ENCODE measurements at regions not wholly inside any gene's neighbourhood (a gene's known extent, or its start where the extent isn't known, plus 50 kb on each side); places are given as distances from the start of the nearest gene placed in this dataset.
A peak's percentile ranks its signal among the peaks of the same experiment; 100 is the strongest.

DNA sequence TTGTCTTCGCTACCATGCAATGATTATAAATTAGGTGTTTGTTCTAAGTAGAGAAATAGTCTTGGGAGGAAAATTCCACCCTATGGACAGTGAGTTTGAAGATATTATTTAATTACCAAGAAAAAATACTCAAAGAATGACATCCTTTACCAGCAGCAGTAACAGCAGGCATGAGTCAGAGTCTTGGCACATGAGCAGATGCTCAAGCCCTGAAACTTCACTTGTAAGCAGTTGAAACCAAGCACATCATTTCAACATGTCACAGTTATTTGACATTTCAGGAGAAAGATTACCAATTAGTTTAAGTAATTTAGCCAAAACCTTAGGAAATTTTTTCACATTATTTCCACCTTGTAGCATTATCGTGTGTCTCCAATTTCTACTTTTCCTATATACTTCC lies 99.2 kb downstream of the C12orf50 start:
- in situ Hi-C loops (cut with MboI; ENCODE audit: low pct_unique_long_range_greater_than_20kb, low sequenced_read_pairs) = no loop called here
- DNase-seq = no peak

DNA sequence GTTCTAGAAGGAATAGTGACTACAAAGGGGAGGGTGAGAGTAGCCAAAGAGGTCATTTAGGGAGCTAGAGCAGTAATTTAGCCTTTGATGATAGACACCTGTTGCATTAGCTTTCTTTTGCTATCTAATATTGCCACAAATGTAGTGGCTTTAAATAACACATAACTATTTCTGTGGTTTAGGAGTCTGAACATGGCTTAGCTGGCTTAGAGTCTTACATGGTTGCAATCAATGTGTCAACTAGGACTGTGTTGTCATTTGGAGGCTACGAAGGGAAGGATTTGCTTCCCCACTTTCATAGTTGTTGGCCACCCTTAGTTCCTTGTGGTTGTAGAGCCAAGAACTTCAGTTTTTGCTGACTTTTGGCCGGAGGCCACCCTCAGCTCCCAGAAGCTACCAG lies 99.9 kb downstream of the C12orf50 start:
- DNase-seq = no peak
- in situ Hi-C loops (cut with MboI; ENCODE audit: low pct_unique_long_range_greater_than_20kb, low sequenced_read_pairs) = no loop called here

DNA sequence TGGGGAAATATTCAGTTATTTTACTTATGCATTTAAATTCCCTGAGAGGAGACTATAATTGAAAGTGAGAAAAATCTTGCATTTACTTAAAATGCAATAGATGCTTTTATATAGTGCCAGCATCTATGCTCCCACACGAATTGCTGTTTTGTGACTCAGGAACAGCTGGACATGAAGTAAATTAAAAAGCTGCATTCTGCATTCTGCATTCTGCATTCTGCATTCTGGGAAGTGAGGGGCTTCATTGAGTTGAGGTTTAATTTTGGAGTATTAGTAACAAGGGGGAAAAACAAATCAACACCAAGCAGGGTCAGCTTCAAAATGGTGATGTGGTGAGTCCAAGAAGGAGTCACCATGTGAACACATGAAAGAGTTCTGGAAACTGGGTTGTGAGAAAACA lies 101.2 kb downstream of the C12orf50 start:
- in situ Hi-C loops (cut with MboI; ENCODE audit: low pct_unique_long_range_greater_than_20kb, low sequenced_read_pairs) = no loop called here
- DNase-seq = no peak

DNA sequence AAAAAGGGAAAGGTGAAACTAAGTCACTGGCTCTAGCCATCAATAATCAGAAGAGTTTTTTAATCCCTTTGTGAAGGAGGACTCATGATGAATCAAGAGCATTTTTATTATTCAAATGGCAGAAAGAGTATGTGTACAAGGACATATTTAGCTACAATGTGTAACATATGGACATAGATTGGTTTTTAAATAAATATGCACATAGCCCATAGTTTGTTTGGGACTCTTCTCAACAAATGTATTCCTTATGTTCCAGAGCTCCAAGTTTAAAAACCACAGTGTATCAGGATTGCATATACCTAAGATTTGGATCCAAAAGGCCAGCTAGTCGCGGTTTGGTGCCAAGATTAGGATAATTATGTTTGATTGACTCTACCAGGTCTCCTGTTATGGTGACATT lies 104.2 kb downstream of the C12orf50 start:
- DNase-seq = no peak
- in situ Hi-C loops (cut with MboI; ENCODE audit: low pct_unique_long_range_greater_than_20kb, low sequenced_read_pairs) = no loop called here

DNA sequence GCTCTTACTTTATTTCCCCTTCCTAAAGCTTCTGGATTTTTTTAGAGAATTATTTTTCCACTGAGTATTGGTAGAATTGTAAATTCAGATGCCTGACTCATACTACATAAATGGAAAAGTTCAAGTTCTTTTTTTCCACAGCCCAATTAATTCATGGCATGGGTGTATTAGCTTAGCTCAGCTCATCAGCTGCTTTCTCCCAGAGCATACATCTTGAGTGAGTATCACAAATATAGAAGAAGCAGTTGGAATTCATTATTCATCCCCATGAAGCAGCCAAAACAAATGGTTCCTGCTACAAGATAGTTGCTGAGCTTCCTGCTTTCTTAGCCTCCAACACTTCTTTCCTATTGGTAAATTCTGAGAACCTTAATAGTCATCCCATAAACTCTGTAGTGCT lies 105.1 kb downstream of the C12orf50 start:
- DNase-seq = no peak
- in situ Hi-C loops (cut with MboI; ENCODE audit: low pct_unique_long_range_greater_than_20kb, low sequenced_read_pairs) = no loop called here

DNA sequence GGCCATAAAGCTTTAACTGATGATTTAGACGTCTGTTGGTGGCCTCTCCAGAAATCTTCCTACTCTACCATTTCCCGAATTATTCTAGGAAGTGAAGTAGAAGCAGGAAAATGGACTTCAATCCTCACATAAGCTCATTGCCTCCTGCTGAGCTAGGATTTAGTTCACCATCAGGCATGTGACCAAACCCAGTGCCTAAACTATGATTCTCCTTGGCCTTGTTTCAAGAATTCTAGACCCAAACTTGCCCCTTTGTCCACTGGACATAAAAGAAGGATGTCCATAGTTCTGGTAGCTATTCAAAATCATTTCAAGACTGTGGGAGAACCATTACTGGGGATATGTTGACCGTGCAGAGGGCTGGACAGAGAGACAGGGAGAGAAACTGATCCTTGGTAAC lies 105.8 kb downstream of the C12orf50 start:
- no peak for DNase-seq
- in situ Hi-C loops (cut with MboI; ENCODE audit: low pct_unique_long_range_greater_than_20kb, low sequenced_read_pairs) = no loop called here

DNA sequence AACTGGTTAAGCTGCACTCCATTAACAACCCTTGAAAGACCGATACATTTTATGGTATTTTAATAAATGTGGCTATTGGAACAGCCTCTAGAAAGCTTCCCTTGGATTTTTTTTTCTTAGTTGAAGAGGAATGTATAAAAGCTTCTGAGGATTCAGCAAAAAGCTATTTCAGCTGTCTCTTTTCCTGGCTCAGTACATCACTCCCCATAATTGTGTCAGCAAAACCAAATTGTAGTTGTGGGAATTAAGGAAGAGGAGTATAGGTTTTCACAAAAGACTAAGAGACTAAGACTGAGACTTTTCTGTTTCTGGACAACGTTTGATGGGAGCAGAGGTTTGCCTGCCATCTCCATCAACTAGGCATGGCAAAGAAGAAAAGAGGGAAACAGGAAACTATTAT lies 106.5 kb downstream of the C12orf50 start:
- in situ Hi-C loops (cut with MboI; ENCODE audit: low pct_unique_long_range_greater_than_20kb, low sequenced_read_pairs) = no loop called here

DNA sequence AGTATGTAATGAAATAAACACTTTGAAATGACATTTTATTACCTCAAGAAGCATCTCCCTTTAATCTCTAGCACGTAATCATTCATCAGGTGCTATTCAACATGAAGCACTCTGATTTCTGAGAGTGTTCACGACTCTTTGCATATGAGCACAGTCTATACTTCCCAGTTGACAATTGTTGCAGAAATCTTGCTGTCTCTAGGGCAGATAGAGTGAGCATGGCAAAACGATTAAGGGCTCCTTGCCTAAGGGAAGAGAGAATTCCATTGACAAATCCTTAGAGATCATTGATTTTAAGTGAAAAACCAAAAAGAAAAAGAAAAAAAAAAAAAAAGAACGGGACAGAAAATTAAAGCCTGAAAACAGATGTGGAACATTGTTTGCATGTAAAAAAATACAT lies 107.6 kb downstream of the C12orf50 start:
- in situ Hi-C loops (cut with MboI; ENCODE audit: low pct_unique_long_range_greater_than_20kb, low sequenced_read_pairs) = no loop called here
- no peak for DNase-seq

More for the DNA sequence above, 106.5 kb downstream of the C12orf50 start:
- DNase-seq = no peak

DNA sequence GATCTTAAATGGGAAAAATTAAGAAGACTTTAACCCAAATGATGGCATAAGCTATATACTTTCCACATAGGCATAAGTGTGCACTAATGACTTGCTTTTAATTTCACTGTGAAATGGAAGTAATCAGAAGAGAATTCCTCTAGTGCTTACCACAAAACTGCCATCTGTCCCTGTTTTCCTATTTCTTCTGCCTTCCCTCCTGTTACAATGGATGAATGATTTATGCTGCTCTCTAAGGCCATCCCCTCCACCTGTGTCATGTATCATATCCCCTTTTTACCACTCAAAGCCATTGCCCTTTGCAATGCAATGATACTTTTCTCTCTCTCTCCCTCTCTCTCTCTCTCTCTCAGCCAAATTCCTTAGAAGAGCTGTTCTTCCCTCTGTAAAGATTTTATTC lies 109.1 kb downstream of the C12orf50 start:
- no peak for DNase-seq
- in situ Hi-C loops (cut with MboI; ENCODE audit: low pct_unique_long_range_greater_than_20kb, low sequenced_read_pairs) = no loop called here

DNA sequence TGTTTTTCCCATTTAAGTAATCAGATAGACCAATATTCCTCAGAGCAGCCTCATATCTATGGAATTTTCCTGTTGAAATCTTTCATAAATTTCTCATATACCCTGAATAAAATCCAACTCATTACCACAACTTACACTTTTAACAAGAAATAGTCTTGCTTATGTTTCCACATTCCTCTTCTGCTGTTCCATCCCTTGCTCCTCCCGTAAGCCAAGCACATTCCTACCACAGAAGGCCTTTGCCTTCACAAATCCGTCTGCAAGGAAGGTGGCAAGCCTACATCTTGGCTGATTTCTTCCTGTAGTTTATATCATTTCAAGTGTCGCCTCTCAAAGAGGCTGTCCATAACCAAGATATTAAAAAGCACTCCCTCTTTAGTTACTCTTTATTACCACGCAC lies 127.7 kb downstream of the C12orf50 start:
- in situ Hi-C loops (cut with MboI; ENCODE audit: low pct_unique_long_range_greater_than_20kb, low sequenced_read_pairs) = no loop called here
- no peak for DNase-seq

DNA sequence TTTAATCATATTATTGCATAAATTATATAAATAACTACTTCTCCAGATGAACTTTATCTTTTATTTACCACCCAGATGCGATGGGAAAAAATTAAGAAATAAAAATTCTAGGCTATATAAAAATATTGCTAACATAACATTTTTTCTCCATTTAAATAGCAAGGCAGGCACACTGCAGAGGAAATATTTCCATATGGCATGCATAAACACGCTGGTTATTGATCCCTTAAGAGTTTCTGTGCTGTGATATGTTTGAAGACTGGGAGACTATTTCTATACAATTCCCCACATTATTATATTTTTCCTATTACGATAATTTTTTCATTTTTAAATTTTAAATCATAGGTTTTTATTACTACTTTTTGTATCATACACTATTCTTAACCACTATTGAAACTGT lies 131.5 kb downstream of the C12orf50 start:
- DNase-seq = no peak
- in situ Hi-C loops (cut with MboI; ENCODE audit: low pct_unique_long_range_greater_than_20kb, low sequenced_read_pairs) = no loop called here

DNA sequence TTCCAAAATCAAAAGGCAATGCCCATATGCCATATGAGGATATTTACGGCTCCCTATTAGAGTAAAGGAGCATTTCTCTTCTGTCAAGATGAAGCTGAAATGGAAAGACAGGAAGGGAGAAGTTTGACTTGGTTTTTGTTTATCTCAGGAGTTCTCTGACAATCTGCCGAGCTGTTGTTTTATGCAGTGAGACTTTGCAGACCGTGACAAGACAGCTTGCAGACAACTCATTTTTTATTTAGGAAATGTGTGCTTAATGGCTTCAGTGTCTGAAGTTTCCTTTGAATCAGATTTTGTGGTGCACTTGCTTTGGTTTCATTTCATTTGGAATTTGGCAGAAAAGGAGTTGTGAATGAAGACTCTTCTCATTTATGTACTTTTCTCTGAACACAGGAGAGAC lies 145.4 kb downstream of the C12orf50 start:
- no peak for DNase-seq
- in situ Hi-C loops (cut with MboI; ENCODE audit: low pct_unique_long_range_greater_than_20kb, low sequenced_read_pairs) = no loop called here

DNA sequence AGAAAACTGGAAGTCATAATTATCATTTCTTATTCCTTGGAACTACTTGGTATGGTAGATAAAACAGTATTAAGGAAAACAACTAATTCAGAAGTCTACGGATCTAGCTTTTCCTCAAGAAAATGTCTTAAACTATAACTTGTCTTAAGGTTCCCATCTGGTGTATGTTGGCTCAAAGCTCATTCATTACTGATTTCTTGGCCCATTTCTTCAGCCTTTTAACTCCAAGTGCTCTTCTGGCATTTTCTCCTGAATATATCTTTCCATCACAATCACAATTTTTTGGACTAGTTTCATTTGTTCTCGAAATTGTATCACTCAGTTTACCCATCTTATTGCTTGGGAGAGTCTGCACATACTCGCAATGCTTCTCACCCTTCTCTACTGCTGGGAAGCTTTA lies 150.1 kb downstream of the C12orf50 start:
- in situ Hi-C loops (cut with MboI; ENCODE audit: low pct_unique_long_range_greater_than_20kb, low sequenced_read_pairs) = no loop called here
- DNase-seq = no peak

DNA sequence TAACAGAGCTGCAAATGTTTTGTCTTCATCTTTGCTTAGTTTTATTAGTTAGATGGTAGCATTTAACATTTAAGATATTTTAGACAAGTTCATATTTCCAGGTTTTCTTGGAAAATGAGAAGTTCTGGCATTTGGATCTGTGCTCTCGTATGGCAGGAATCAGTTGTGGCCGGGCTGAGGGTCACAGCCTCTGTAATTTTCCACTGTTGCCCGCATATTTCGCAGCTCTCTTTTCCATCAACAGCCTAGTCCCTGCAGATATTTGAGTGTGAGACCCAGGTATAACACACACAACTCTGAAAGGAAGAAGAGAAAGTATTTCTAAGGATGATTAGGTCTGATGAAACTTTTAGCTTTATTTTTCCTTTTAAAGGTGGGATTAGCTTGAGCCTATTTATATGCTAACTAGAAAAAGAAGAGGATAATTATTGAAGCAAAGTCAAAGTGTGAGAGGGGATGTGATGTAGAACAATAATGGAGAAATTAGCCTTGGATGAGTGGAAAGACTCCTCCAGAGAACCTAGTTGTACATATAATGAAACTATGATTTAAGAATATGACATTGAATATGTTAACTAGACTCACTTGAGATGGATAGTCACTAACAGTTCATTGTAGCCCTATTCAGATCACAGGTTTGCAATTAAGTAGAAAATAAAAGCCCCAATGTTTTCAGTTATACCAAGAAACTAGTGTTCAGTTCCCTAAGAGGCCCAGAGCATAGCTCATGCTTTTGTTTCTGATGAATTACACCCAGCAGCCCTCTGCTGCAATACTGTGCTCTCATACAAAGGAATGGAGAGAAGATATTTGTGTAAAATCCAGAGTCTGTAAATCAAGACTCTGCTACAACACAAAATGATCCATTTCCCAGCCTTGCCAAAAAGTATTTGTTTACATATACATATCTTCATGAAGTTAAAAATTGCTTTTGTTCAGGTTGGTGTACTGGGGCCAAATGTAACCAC lies 158.4 kb downstream of the C12orf50 start:
- in situ Hi-C loops (cut with MboI; ENCODE audit: low pct_unique_long_range_greater_than_20kb, low sequenced_read_pairs) = no loop called here
- no peak for DNase-seq

DNA sequence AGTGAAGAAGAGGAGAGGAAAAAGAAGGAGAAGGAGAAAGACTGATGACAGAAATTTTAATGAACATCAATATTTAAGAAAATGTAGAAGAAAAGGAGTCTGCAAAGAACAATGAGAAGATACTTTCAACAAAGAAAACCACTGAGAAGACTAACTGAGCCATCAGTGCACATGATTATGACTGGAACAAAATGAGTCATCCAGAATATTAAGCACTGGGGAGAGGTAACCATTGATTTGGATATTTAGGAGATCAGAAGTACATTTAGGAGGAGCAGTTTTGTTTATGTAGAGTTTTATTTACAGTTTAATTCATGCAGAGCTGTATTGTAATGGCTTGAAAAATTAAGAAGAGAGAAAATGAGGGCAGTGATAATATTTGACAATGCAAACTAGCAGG lies 159.1 kb downstream of the C12orf50 start:
- in situ Hi-C loops (cut with MboI; ENCODE audit: low pct_unique_long_range_greater_than_20kb, low sequenced_read_pairs) = no loop called here
- no peak for DNase-seq

DNA sequence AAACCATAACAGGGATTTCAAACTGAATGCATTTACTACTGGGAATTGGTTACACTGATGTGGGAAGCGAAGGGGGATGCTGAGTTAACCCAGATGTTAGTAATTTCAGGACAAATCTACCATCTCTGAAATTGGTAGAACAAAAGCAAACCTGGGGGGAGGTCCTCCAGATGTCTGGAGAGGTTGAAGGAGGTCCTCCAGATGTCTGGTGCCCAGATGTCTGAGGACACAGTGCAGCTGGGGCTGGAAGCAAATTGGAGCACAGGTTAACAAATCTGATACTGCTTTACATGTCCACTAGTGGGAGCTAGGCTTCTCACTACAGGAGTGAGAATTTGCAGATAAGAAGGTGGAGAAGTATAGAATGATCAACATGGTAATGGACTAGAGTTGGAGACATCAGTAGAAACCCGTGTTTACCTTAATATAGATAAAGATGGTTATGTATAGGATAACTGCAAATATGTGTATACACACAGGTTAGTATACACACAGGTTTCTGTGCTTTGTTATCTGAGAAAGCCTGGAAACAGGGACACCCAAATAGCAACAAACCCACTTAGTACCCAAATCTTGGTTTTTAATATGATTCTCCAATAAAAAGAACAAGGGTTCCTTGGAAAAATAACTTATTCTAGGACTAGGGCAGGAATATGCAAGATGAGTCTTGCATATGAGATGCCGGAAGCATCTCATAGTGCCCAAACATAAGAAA lies 162.5 kb downstream of the C12orf50 start:
- no peak for DNase-seq
- in situ Hi-C loops (cut with MboI; ENCODE audit: low pct_unique_long_range_greater_than_20kb, low sequenced_read_pairs) = no loop called here

DNA sequence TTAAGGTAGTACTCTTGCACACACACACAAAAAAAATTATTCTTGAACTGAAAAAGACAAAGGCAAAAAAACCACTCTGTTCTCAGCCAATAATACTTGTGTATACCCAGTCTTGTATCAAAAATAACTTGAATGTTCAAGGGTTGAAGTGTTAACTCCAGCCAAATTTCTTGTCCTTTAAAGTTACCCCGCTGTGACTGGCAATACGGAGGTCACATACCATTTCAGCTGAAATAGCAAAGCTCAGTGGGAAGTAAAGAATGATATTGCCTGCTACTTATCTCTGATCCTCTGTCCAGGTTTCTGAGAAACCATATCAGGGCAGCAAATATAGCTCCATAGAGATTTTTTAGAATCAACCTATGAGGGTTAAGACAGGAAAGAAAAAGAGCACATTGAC lies 167.4 kb downstream of the C12orf50 start:
- in situ Hi-C loops (cut with MboI; ENCODE audit: low pct_unique_long_range_greater_than_20kb, low sequenced_read_pairs) = no loop called here
- no peak for DNase-seq

DNA sequence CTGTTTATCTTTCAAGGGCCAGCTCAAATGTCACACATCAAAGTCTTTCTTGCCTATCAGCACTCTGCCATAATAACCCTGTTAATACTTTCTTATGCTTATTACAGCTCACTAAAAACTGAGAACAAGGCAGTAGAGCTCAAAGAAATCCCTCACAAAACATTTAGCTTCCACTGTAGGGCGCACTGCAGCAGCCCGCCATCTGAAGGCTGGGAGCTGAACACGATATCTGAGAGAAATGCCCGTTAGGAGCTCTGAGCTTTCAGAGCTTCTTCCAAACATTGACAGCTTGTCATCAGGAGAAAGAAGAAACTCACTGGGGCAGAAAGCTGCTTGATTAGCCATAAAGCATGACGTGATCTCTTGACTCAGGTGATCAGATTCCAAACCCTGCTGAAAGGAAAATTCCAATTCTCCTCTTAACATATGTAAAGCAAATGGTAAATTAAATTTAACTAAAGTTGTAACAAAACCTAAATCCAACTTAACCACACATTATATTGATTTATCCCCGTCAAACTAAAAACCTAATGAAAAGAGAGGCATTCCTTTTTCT lies 175.7 kb downstream of the C12orf50 start:
- in situ Hi-C loops (cut with MboI; ENCODE audit: low pct_unique_long_range_greater_than_20kb, low sequenced_read_pairs) = no loop called here

DNA sequence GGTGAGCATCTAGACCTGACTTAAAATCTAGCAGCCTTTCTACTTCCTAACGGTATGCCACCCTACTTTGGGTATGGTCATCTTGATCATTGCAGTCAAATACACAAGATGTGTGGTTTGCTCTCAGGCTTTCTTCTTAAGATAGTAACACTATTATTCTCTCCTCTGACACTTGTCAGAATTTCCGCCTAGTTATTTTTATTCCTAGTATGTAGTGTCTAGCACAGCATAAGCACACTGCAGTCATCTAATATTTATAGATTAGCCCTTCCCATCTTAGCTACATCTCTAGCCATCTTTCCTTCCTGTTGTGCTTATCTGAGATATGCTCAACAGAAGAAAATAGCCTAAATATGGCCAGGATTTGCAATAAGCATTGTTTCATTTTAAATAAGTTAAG lies 180.1 kb downstream of the C12orf50 start:
- DNase-seq = no peak
- in situ Hi-C loops (cut with MboI; ENCODE audit: low pct_unique_long_range_greater_than_20kb, low sequenced_read_pairs) = no loop called here

More for the DNA sequence above, 175.7 kb downstream of the C12orf50 start:
- no peak for DNase-seq

DNA sequence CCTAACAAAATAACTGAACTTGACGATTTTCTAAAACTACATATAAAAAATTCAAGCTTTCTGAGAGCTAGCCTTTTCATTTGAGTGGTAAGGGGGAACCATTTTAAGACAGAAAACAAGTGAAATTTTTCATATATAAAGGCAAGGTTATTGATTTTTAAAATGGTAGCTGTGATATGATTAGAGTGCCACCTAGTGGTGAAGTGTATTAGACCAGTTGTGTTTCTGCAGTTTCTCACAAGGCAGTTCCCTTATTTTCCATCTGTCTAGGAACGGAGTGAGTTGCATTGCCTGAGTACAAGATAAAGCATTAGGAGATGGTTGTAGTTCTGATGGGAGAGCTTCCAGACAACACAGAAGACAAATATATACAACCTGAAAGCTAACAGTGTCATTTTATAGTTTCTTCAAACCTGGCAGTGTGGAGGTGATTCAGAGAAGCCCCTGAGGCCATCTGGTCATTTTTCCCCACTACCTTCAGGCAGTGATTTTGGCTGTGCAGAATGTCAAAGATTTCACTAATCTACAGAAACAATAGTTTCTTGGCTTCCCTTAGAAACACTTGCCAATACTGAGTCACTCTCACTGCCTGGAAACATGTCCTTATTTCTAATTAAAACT lies 180.8 kb downstream of the C12orf50 start:
- DNase-seq = peak; percentile 80

More for the DNA sequence above, 180.8 kb downstream of the C12orf50 start:
- in situ Hi-C loops (cut with MboI; ENCODE audit: low pct_unique_long_range_greater_than_20kb, low sequenced_read_pairs) = no loop called here
